ENCODE measurements at regions not wholly inside any gene's neighbourhood (a gene's known extent, or its start where the extent isn't known, plus 50 kb on each side); places are given as distances from the start of the nearest gene placed in this dataset.
"Not testable (repeated sequence)": the region's sequence is repeated elsewhere in the genome, so short reads cannot be mapped to it uniquely, and the experiment has no call there.

- not testable (repeated sequence) for TF ChIP-seq EP300 (IDR thresholded peaks at IDR 0.05; ENCODE audit: low read length); THRAP3 (IDR thresholded peaks at IDR 0.05; ENCODE audit: borderline replicate concordance)
Observed at GRCh38 chr6:141460245-141460644, 672.5 kb upstream of the GJE1 start.

Data from K562 (cell line).